Natural killer cell (primary cell): ENCODE measurements at regions not wholly inside any gene's neighbourhood (a gene's known extent, or its start where the extent isn't known, plus 50 kb on each side); places are given as distances from the start of the nearest gene placed in this dataset.
"Not testable (repeated sequence)": the region's sequence is repeated elsewhere in the genome, so short reads cannot be mapped to it uniquely, and the experiment has no call there.

ENCODE experiments used
- ATAC-seq, 3 donors: fragments of 150-1000 bp in 2 of 3; fragments of 200-7000 bp in 1 of 3; cut with Tn5 transposase; 1 replicate in 1 of 3; 2 replicates in 2 of 3; pipeline ENCODE4 v1.10.0; 2021; ENCODE audit warnings: mild to moderate bottlenecking in 2 of 3, moderate library complexity in 2 of 3
- DNase-seq, 2 donors: peaks; one replicate each; pipeline versions ENCODE4 v3.0.0 to v3.0.0-alpha.2; 2013 to 2021; ENCODE audit warnings: mixed read lengths in 1 of 2
- H3K27ac ChIP-seq: one replicate; pipeline ENCODE4 v1.5.1; 2013; ENCODE audit warnings: mild to moderate bottlenecking, low read length
- H3K27me3 ChIP-seq: one replicate; pipeline ENCODE4 v1.6.1; 2013; ENCODE audit warnings: low read length; ENCODE audit not compliant: control insufficient read depth, insufficient read depth
- H3K36me3 ChIP-seq: one replicate; pipeline ENCODE4 v1.6.1; 2013; ENCODE audit warnings: low read length; ENCODE audit not compliant: control insufficient read depth, insufficient read depth
- H3K4me1 ChIP-seq: one replicate; pipeline ENCODE4 v1.6.1; 2013; ENCODE audit warnings: low read length; ENCODE audit not compliant: control insufficient read depth, insufficient read depth
- H3K4me3 ChIP-seq: one replicate; pipeline ENCODE4 v1.5.1; 2013; ENCODE audit warnings: low read length
- H3K9me3 ChIP-seq: one replicate; pipeline ENCODE4 v1.6.1; 2013; ENCODE audit warnings: low read length; ENCODE audit not compliant: control insufficient read depth, insufficient read depth
- H3K27ac Mint-ChIP-seq, 2 donors: one replicate each; pipeline ENCODE4 v1.8.0; 2022; ENCODE audit warnings: mild to moderate bottlenecking in 2 of 2, mixed read lengths in 2 of 2, moderate library complexity in 1 of 2
- H3K27me3 Mint-ChIP-seq, 2 donors: one replicate each; pipeline ENCODE4 v1.8.0; 2022; ENCODE audit warnings: low read depth in 2 of 2, mixed read lengths in 2 of 2
- H3K36me3 Mint-ChIP-seq: one replicate; pipeline ENCODE4 v1.8.0; 2022; ENCODE audit warnings: mixed read lengths
- H3K4me1 Mint-ChIP-seq, 2 donors: one replicate each; pipeline ENCODE4 v1.8.0; 2022; ENCODE audit warnings: mixed read lengths in 2 of 2
- H3K4me3 Mint-ChIP-seq: one replicate; pipeline ENCODE4 v1.8.0; 2022; ENCODE audit warnings: mild to moderate bottlenecking, moderate library complexity, mixed read lengths
- H3K9me3 Mint-ChIP-seq, 2 donors: one replicate each; pipeline ENCODE4 v1.8.0; 2022; ENCODE audit warnings: mixed read lengths in 2 of 2
- WGBS: methylation state at CpG from one replicate; pipeline ENCODE4 v1.1.7; 2013; ENCODE audit warnings: missing lambda C conversion rate; ENCODE audit not compliant: insufficient coverage; 5-methylcytosine and 5-hydroxymethylcytosine counted together
- intact Hi-C: fragments of 100-400 bp; cut with micrococcal nuclease; formaldehyde crosslinking; loops from one replicate; pipeline ENCODE4 v1.14.2; 2022
- TF ChIP-seq, protein P1 (sequence below): fragments of 200-600 bp; IDR thresholded peaks from one replicate; pipeline ENCODE4 v1.8.0; 2022; ENCODE audit warnings: antibody characterized with exemption

DNA sequence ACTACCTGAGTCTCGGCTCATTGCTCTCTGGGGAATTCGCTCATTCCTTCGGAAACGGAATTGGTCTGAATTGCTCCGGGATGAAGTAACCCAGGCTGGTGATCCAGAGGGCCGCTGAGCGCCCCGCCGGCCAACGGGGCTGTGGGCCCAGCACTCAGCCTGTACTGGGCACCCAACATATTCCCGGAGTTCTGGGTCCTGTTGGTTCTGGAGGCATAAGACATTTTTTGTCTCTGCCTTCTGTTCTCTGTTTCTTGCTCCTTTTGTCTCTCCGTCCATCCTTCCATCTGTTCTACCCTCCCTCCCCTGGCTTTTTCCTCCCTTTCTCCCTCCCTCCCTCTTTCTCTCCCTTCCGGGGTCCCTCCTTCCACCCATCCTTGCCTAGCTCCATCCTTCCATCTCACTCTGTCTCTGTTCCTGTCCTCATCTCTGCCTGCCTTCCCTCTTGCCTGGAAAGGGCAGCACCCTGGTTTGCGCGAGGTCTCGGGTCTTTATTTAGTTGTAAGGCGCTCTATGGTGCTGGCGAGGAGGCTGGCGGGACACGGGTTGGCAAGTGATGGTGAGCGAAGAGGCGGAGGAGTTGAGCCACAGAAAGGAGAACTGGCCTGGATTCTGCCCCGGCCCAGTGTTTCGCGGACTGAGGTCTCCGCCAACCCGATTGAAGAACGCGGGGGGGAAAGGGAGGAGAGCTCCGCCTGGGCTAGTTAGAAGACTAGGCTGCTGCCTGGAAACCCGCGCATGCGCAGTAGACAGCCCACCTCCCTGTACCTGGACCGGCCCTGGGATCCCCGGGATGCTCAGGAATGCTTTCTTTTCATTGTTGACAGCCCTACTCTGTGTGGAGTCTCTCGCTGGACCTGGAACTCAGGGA is 1468.0 kb downstream of the FOXD4L5 start:
- Mint-ChIP-seq H3K36me3 (peaks cover 10% of the 10 kb centered on the region), H3K27me3 (peaks cover 14 to 17% of the 10 kb centered on the region in 2 donors), H3K9me3 (peaks cover 11 to 18% of the 10 kb centered on the region in 2 donors), H3K4me3 (peak overlapping the region; percentile 73), H3K4me1 (peaks cover 16 to 19% of the 10 kb centered on the region in 2 donors), H3K27ac (peak overlapping the region; percentile 60 to 78)
- ATAC-seq: peak; percentile 45 to 67 (median 46)
- TF ChIP-seq, protein P1, sequence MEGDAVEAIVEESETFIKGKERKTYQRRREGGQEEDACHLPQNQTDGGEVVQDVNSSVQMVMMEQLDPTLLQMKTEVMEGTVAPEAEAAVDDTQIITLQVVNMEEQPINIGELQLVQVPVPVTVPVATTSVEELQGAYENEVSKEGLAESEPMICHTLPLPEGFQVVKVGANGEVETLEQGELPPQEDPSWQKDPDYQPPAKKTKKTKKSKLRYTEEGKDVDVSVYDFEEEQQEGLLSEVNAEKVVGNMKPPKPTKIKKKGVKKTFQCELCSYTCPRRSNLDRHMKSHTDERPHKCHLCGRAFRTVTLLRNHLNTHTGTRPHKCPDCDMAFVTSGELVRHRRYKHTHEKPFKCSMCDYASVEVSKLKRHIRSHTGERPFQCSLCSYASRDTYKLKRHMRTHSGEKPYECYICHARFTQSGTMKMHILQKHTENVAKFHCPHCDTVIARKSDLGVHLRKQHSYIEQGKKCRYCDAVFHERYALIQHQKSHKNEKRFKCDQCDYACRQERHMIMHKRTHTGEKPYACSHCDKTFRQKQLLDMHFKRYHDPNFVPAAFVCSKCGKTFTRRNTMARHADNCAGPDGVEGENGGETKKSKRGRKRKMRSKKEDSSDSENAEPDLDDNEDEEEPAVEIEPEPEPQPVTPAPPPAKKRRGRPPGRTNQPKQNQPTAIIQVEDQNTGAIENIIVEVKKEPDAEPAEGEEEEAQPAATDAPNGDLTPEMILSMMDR: no peak
- no peaks in the 10 kb centered on the region for H3K36me3 ChIP-seq
- peaks cover 8% of the 10 kb centered on the region for H3K27me3 ChIP-seq
- H3K9me3 ChIP-seq: peaks cover 30% of the 10 kb centered on the region
- peak; percentile 31 to 80 for DNase-seq
- H3K4me3 ChIP-seq: peak overlapping the region; percentile 39
- intact Hi-C loops: no loop called here
- H3K4me1 ChIP-seq: peaks cover 19% of the 10 kb centered on the region
- H3K27ac ChIP-seq: no peak overlapping the region
- 21% methylated on average over 36 of the region's 36 CpGs for WGBS

DNA sequence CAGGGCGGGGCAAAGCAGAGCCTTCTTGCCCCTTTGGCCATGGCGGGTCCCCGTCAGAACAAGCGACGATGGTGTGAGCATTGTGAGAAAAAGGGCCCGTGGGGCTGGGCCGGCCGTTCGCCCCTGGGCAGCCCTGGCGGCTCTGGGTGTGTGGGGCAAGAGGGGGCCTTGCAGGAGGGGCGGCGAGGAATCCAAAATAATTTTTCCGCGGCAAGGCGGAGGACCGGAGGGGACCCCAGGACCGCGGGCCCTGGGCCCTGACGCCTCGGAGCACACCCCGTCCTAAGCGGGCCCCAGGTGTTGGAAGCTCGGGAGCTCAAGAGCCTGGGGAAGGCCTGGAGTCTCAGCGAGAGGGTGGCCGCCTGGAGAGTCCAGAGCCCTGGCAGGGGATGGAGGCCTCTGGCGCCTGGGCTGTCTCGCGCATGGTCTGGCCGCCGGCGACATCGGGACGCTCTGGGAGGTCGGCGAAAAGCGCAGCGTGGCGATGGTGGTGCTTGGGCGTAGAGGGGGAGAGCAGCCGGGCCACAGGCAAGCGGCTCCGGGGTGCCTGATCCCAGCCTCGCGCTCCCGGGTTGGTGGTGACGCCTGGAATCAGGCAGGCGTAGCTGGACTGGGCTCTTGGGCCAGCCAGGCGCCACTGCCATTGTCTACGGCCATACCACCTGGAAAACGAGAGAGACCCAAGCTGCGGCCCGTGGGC is 1469.9 kb downstream of the FOXD4L5 start:
- Histone ChIP-seq H3K4me1 (peaks cover 19% of the 10 kb centered on the region), H3K9me3 (peaks cover 30% of the 10 kb centered on the region)
- peaks cover 10% of the 10 kb centered on the region for H3K36me3 Mint-ChIP-seq
- peaks cover 12 to 17% of the 10 kb centered on the region in 2 donors for H3K9me3 Mint-ChIP-seq
- H3K27ac ChIP-seq, ATAC-seq, H3K4me3 ChIP-seq, H3K4me3 Mint-ChIP-seq, H3K36me3 ChIP-seq, DNase-seq, H3K27me3 ChIP-seq, H3K27ac Mint-ChIP-seq, intact Hi-C loops: not testable (repeated sequence)
- H3K27me3 Mint-ChIP-seq: peaks cover 14 to 17% of the 10 kb centered on the region in 2 donors
- 48% methylated on average over 34 of the region's 52 CpGs for WGBS
- H3K4me1 Mint-ChIP-seq: peaks cover 16 to 19% of the 10 kb centered on the region in 2 donors

DNA sequence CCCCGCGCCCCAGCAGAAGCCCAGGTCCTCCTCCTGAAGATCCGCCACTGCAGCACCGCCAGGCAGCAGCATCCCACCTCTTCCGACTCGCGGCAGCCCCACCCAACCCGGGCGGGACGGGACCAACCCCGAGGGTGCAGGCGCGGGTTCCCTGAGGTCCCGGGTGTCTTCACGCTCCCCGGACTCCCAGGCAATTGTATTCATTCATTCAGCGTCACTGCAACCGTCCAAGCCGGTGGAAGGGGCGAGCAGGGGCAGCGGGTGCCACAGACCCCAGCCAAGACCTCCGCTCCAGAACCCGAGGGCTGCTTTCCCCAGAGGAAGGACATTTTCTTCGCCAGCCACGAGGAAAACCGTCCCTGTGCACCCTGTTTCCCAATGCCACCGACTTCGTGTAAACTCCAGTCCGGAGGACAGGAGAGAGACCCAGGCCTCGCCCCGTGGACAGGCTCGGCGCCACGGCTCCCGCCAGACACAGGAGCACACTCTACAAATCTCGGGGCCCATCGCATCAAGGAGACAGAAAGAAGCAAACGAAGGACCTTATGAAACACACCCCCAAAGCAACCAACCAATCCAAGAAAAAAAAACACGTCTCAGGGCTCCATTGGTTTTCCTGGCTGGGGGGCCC is 1471.5 kb downstream of the FOXD4L5 start:
- H3K27ac Mint-ChIP-seq, intact Hi-C loops, ATAC-seq, H3K4me3 Mint-ChIP-seq, DNase-seq, H3K36me3 ChIP-seq, H3K27me3 ChIP-seq, H3K4me3 ChIP-seq, H3K27ac ChIP-seq: not testable (repeated sequence)
- Mint-ChIP-seq H3K9me3 (peaks cover 12 to 22% of the 10 kb centered on the region in 2 donors), H3K4me1 (peaks cover 16 to 19% of the 10 kb centered on the region in 2 donors), H3K36me3 (peaks cover 10% of the 10 kb centered on the region), H3K27me3 (peaks cover 14 to 17% of the 10 kb centered on the region in 2 donors)
- Histone ChIP-seq H3K4me1 (peaks cover 19% of the 10 kb centered on the region), H3K9me3 (peaks cover 30% of the 10 kb centered on the region)
- 37% methylated on average over 37 of the region's 39 CpGs for WGBS

DNA sequence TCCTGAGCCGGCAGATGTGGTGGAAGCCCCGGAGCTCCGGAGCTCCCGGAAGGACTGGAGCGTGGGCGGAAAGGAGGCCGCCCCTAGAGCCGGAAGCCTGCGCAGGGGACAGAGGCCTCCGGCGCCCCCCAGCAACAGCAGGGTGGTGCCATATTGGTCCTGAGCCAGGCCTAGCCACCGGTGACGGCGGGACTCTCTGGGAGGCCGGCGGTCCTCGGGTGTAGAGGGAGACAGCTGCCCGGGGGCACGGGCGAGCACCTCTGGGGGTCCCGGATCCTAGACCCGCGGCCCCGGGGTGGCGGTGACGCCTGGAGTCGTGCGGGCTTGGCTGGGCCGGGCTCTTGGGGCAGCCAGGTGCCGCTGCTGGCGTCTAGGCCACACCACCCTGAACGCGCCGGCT is 1472.2 kb downstream of the FOXD4L5 start:
- H3K27ac ChIP-seq, H3K27me3 ChIP-seq, H3K27ac Mint-ChIP-seq, H3K4me3 Mint-ChIP-seq, H3K4me3 ChIP-seq, H3K36me3 ChIP-seq, intact Hi-C loops, DNase-seq: not testable (repeated sequence)
- Mint-ChIP-seq H3K4me1 (peaks cover 11 to 14% of the 10 kb centered on the region in 2 donors), H3K9me3 (peaks cover 12 to 22% of the 10 kb centered on the region in 2 donors), H3K27me3 (peaks cover 9 to 12% of the 10 kb centered on the region in 2 donors), H3K36me3 (peaks cover 10% of the 10 kb centered on the region)
- peak; percentile 75 to 82 (median 75) for ATAC-seq
- Histone ChIP-seq H3K4me1 (peaks cover 14% of the 10 kb centered on the region), H3K9me3 (peaks cover 24% of the 10 kb centered on the region)
- 44% methylated on average over 34 of the region's 34 CpGs for WGBS

DNA sequence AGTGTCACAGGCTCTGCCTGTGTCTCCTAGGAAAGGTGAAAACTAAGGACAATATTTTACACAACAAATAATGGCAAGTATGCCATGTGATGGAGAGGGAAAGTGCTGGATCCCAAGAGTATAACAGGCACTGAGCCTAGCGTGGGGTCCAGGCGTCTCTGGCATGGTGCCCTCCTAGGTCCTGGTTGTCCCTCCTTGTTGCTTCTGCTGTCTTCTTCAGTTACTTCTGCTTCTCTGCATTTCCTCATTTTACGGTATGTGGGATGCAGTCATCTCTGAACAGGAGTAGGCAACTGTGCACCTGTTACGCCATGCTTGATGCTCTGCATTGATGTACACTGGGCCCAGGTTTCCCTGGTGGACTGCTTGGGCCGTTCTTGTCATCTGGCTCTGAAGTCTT is 1480.8 kb downstream of the FOXD4L5 start:
- H3K27ac Mint-ChIP-seq, H3K4me3 Mint-ChIP-seq, H3K4me1 Mint-ChIP-seq, H3K27me3 ChIP-seq, H3K27me3 Mint-ChIP-seq, H3K4me3 ChIP-seq, H3K4me1 ChIP-seq, ATAC-seq, intact Hi-C loops, H3K9me3 ChIP-seq, H3K36me3 ChIP-seq, DNase-seq, H3K27ac ChIP-seq: not testable (repeated sequence)
- H3K36me3 Mint-ChIP-seq: peaks cover 25% of the 10 kb centered on the region
- peaks cover 13 to 14% of the 10 kb centered on the region in 2 donors for H3K9me3 Mint-ChIP-seq
- 79% methylated on average over 5 of the region's 5 CpGs for WGBS

DNA sequence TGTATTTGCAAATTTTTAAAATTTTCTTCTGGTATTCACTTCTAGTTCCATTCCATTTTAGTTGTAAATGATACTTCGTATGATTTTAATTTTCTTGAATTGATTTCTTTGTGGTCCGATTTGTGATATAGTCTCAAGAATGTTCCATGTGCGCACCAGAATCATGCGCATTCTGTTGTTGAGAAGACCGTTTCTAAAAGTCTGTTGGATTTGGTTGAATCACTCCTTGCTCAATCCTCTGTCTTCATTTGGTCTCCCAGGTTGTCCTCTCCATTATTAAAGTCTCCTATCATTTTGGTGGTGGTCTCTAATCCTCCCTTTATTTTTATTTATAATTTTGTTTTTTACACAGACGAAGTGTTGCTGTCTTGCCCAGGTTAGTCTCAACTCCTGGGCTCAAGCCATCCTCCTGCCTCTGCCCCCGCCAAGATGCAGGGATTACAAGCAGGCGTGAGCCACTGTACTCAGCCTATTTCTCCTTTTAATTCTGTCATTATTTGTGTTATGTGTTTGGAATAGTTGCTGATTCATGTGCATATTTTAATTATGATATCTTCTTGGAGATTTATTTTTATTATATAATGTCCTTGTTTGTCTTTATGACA is 1490.8 kb downstream of the FOXD4L5 start:
- H3K36me3 ChIP-seq, intact Hi-C loops, H3K4me3 Mint-ChIP-seq, H3K27ac ChIP-seq, H3K27me3 ChIP-seq, H3K27ac Mint-ChIP-seq, H3K9me3 ChIP-seq, H3K4me1 Mint-ChIP-seq, H3K4me1 ChIP-seq, DNase-seq, ATAC-seq, H3K27me3 Mint-ChIP-seq, H3K4me3 ChIP-seq: not testable (repeated sequence)
- peaks cover 16% of the 10 kb centered on the region for H3K36me3 Mint-ChIP-seq
- 71% methylated on average over 7 of the region's 8 CpGs for WGBS
- H3K9me3 Mint-ChIP-seq: peaks cover 20 to 24% of the 10 kb centered on the region in 2 donors
